Urothelium cell line (cell line): ENCODE measurements at regions not wholly inside any gene's neighbourhood (a gene's known extent, or its start where the extent isn't known, plus 50 kb on each side); places are given as distances from the start of the nearest gene placed in this dataset.
"Not testable (repeated sequence)": the region's sequence is repeated elsewhere in the genome, so short reads cannot be mapped to it uniquely, and the experiment has no call there.

Experiments used
- DNase-seq: peaks from one replicate; pipeline ENCODE4 v3.0.0; 2011; ENCODE audit warnings: low spot score, mixed read lengths
- FAIRE-seq: peaks from 2 replicates; lab custom pipeline; 2011; peaks lifted over from hg19 to GRCh38; lab: Jason Lieb, UNC

DNA sequence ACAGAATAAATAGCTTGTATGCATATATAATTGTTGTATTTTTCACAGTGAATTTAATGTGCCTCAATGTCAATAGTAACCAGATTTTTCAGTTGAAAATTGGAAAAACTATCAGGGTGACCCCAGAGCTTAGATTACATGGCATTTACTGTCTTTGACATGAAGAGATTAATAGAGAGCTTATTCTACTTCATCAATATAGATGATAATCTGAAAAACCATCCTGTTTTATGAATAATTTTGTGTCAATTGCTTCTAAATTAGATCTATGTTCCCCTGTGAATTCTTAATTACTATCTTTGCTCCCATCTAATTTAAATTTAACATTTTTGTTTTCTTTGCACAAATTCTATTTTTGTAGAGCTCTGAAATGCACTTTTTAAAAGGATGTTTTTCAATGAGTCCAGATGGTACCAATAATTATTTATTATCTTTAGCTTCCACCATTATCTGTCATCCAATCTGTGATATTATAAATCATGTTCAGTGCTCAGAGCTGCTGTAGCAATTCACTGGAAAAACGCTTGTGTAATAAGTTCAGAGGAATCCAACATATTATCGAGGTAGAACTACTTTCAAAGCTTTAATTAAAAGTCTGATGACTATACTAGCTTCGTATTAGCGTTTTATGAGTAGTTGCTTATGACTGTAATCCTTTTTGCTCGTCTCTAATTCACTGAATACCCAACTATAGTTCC lies 291.4 kb downstream of the JRKL start:
- DNase-seq (no peak), FAIRE-seq (no peak)

DNA sequence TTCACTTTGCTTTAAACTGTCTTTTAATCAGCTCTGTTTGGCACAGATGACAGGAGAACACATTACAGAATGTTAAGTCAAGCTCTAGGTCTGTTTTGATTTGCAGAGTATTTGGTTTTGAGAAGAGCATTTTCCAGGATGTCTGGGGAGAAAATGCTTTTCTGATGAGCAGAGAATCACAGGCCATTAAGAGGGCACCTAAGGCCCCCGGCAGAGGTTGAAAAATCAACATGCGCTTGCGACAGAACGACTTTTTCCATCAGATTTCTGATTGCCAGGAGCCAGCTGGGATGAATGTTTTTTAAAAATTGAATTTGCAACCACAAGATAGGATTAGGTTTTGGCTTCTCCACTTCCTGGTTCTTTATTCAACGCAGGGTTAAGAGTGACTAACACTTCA lies 304.5 kb downstream of the JRKL start:
- DNase-seq (no peak), FAIRE-seq (no peak)

DNA sequence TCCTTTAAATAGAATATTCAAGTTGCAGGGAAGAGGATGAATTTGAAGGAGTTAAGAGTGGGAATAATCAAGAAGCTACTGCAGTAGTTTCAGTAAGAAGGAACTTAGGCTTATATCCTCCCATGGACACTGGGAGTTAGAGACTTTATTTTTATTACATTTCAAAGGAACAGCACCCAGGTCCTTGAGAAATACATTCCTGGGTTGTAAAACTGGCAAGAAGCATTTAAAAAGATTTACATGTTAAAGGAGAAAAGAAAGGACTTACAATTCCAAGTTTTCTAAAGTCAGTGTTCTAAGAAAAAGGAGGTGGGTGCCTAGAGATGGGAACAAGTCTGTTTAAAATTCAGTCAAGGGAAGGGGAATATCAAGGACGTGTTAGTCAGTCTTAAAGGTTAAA lies 306.9 kb downstream of the JRKL start:
- FAIRE-seq (no peak), DNase-seq (no peak)

DNA sequence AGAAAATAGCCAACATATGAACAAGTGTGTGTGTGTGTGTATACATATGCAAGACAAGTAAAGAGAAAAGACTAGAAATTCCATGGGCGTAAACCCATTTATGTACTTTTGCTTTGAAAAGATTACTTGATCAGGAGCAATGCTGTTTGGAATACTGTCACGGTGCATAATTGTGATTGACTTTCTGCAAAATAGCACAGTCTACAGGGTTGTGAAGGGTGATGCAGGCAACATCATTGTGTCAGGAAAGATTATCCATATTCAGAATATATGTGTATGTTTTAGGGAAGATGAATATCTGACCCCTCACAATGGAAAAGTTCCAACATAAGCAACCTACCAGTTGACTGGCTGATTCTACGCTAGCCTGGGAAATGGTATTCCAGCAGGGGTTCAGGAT lies 307.7 kb downstream of the JRKL start:
- FAIRE-seq (no peak), DNase-seq (no peak)

DNA sequence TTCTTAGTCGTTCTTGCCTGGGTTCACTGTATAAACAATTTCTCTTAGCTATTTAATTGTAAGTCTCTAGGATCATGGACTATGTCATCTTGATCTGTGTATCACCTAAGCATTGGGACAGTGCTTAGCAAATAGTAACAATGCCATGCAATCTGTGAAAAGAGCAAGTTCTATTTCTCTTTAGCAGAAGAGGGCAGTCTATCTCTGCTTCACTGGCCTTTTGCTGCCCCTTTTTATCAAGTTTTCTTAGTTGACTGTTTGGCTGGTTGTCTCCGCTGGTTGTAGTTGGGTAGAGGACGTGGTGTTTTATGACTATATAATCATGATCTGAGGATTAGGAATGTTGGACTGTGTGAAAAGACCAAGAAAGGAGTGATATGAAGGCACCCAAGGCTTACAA lies 315.0 kb downstream of the JRKL start:
- FAIRE-seq (no peak), DNase-seq (no peak)

DNA sequence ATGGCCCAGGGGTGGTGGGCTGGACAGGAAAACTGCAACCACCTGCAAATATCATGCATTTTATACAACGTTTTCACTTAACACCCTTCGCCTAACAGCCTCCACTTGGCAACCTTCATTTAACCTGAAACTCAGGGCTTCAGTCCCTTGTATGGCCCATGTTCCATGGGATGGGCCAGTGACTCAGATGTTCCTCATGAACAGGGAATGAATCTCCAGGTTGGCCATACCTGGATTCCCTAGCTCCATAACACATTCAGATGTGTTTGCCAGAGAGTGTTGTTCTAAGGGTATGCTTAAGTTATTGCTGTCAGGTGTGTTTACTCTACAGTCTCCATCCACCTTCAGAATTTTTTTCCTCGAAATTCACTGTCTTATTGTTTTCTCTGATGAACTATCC lies 316.9 kb downstream of the JRKL start:
- DNase-seq (no peak), FAIRE-seq (no peak)

DNA sequence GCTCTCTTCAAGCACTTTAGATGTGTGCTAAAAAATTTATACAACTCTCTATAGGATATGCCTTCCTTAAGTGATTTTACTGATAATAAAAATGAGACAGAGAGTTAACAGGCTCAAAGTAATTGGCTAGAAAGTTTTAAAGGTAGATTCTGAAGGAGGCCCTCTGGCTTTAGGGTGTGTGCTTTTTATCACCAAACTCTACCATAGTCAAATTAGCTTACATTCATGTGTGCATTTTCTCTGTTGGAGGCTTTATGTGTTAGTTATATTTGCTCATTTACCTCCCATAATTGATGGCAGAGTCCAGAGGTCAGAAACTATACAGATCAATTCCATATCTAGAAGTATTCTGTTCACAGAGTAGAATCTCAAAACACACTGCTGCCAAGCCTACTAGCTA lies 317.5 kb downstream of the JRKL start:
- no peak for FAIRE-seq

DNA sequence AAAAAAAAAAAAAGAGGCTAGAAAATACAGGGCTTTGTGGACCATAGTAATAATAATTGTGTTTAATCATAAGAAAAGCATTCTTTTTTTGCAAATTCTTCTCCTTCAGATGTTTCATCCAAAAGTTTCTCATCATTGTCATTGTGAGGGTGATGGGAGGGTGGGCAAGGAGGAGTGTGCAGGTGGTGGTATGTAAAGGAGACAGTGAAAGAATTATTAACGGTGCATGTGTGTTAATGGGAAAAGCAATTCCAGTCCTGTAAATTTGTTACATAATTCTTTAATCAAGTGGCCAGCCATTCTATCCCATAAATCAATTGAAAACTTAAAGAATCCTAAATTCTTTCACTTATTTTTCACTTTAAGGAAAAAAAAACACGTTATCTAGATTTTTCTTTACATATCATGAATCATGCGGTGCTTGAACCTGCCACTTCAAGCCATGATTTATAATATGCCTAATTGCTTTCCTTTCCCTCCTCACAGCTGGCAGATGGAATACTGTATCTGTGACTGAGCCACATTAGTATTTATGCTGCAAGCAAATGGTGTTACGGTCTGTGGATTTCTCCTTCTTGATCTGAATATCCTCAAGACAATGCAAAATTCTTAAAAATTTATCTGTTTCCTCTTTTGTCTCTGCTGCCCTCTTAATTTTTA lies 318.5 kb downstream of the JRKL start:
- no peak for DNase-seq
- no peak for FAIRE-seq

More for the DNA sequence above, 317.5 kb downstream of the JRKL start:
- no peak for DNase-seq

DNA sequence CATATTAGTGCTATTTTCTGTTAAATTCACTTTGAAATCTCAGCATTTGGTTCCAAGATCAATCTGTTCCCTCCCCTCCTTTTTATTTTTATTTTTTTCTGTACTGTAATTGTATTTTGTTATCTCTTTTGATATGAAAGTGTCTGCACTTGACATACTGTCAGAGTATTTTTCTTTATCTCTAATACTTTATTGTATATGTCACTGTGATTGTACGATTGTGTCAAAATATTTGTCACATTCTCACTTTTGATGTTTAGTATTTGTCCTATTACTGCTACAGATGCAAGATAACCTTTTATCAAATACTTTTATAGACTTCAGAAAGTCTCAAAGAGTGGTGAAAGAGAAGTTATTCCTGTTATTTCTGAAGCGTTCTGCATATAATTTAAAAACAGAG lies 323.5 kb downstream of the JRKL start:
- FAIRE-seq (no peak), DNase-seq (no peak)

DNA sequence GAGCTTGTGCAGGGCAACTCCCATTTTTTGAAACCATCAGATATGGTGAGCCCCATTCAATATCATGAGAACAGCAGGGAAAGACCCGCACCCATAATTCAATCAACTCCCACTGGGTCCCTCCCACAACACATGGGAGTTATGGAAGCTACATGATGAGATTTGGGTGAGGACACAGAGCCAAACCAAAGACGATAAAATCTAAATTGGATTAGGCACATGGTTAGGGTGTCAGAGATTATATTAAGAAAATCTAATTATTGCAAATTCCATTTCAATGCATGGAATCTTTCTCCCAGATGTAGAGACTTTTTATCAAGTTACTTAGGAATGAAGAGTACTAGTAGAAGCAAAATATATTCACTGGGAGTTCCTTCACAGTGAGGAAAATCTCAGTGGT lies 324.9 kb downstream of the JRKL start:
- no peak for DNase-seq
- FAIRE-seq: no peak

DNA sequence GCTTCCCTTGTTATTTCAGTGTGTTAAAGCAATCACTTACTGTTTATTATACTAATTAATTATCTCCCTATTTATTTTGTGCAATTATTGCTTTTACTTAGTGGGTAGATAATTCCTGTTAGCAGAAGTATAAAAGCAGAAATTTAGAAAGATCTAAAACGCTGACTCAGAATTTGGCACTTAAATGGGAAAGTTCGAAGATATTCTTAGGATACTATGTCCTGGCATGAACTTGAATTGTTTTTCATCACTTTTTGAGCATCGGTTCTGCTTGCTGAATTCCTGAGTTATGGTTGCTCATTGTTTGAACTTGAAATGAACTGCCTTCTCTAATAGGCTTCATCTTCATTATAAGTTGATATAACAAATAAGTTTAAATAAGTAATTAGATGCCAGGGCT lies 325.4 kb downstream of the JRKL start:
- DNase-seq (no peak), FAIRE-seq (no peak)

DNA sequence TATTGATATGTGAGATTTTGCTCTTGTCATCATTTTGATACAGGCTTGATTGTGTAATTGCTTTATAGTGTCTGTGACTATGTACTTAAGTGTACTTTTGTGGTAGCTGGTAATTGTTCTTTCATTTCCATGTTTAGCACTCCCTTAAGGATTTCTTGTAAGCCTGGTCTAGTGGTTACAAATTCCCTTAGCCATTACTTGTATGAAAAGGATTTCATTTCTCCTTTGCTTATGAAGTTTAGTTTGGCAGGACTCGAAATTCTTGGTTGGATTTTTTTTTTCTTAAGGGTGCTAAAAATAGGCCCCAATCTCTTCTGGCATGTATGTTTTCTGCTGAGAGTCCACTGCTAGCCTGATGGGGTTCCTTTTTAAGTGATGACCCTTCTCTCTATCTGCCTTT lies 346.8 kb downstream of the JRKL start:
- DNase-seq (no peak), FAIRE-seq (no peak)

DNA sequence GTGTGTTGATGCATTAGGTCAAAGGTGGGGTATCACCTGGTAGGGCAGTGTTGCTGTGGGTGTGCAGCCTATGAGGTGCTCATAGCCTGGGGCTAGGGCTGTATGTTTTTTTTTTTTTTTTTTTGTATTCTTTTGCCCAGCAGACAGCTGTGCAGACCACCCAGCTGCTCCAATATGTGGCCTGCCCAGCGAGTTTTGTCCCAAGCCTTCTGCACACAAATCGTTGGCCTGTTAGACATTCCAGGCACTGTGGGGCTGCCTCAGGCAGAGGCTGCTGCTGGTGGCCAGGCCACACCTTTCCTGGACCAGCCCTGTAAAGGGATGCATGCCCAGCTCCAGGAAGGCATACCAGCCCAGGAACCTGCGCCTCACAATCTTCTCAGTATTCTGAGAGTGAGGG lies 348.5 kb downstream of the JRKL start:
- DNase-seq (no peak), FAIRE-seq (no peak)

DNA sequence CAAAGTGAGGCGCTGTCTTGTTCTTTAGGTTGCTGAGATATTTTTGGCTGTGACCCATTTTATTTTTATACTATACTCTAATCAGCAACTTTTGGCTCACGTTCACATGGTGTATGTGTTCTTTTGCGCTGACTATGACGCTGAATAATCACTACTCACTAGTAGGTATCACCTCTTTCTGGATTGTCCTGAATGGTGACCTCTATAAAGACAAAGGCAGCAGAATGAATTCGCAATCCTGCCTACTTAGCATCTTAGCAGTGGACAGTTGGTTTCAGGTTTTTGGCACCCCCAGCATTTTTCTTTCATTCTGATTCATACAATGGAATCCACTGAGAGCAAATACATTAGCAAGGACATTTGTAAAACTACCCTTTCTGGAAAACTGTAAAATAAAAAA lies 351.3 kb downstream of the JRKL start:
- FAIRE-seq: no peak
- DNase-seq: no peak

DNA sequence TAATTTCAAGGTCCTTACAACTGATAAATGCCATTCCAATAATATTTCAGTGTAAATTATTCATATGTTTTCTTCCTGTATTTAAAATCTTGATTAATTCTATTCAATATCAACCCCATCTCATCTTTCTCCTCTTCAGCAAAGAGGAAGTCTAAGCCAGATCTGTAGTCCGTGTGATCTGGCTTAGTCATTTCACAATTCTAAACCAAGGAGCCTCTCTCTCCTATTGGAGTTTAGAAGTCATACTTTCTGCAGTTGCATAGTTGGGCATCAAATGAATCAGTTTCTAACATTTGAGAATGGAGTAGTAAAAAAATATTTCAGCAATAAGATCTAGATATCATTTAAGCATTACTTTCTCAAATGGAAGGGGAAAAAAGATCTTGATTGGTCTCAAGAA lies 354.9 kb downstream of the JRKL start:
- DNase-seq (no peak), FAIRE-seq (no peak)

DNA sequence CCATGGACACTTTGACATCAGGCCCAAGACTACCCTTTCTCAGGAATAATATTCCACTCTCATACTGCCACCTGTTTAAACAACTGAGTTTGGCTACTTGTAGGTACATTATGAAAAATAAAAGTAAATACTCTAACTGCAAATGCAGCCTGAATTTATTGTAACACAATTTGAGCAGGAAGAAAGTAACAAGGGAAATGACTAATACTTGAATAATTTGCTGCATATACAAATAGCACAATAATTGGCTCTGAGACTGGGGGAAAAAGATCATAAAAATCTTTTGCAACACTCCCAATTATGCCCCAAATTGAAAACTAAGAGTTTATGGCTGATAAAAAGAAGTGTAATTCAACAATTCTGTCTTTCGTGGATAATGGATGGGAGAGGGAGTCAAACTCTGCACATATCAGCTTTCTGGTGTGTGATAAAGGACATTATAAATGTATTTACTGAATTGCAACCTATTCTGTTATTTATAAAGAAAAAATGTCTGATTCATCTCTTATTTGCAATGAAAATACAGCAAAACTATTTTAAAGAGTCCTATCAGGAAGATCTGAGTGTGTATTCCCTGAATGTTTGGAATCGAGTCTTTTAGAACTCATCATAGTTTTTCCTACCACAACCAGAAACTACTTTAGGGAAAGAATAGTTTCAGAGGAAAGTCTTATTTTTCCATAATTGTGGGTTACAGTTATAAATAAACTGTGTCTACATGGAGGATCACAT lies 359.0 kb downstream of the JRKL start:
- FAIRE-seq (no peak), DNase-seq (no peak)

DNA sequence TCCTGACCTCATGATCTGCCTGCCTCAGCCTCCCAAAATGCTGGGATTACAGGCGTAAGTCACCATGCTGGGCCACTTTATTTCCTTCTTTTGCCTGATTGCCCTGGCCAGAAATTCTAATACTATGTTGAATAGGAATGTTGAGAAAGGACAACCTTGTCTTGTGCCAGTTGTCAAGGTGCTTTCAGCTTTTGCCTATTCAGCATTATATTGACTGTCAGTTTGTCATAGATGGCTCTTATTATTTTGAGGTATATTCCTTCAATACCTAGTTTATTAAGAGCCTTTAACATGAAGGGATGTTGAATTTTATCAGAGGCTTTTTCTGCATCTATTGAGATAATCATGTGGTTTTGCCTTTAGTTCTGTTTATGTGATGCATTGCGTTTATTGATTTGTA lies 362.0 kb downstream of the JRKL start:
- not testable (repeated sequence) for FAIRE-seq, DNase-seq

DNA sequence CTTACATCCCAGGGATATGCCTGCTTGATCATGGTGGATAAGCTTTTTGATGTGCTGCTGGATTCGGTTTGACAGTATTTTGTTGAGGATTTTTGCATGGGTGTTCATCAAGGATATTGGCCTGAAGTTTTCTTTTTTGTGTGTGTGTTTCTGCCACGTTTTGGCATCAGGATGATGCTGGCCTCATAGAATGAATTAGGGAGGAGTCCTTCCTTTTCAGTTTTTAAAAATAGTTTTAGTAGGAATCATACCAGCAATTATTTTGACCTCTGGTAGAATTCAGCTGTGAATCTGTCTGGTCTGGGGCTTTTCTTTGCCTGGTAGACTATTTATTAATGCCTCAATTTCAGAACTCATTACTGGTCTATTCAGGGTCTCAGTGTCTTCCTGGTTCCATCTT lies 362.4 kb downstream of the JRKL start:
- FAIRE-seq (no peak), DNase-seq (no peak)

DNA sequence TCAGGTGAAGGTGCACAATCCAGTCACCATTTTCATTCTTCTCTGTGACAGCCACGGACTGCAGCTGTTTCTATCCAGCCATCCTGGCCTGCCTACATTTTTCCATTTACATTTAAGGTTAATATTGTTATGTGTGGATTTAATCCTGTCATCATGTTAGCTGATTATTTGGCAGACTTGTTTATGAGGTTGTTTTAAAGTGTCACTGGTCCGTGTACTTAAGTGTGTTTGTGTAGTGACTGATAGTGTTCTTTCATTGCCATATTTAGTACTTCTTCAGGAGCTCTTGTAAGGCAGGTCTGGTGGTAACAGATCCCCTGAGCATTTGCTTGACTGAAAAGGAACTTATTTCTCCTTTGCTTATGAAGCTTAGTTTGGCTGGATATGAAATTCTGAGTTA lies 364.2 kb downstream of the JRKL start:
- FAIRE-seq (no peak), DNase-seq (no peak)

DNA sequence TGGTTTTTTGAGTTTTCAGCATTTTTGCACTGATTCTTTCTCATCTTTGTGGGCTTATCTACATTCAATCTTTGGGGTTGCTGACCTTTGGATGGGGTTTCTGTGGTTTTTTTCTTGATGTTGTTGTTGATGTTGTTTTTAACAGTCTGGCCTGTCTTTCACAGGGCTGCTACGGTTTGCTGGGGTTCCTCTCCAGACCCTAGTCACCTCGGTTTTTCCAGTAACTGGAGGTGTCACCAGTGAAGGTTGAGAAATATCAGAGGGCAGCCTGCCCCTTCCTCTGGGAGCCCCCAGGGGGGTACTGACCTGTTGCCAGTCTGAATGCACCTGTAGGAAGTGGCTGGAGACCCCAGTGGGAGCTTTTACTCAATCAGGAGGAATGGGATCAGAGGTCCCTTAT lies 365.4 kb downstream of the JRKL start:
- DNase-seq (no peak), FAIRE-seq (no peak)

DNA sequence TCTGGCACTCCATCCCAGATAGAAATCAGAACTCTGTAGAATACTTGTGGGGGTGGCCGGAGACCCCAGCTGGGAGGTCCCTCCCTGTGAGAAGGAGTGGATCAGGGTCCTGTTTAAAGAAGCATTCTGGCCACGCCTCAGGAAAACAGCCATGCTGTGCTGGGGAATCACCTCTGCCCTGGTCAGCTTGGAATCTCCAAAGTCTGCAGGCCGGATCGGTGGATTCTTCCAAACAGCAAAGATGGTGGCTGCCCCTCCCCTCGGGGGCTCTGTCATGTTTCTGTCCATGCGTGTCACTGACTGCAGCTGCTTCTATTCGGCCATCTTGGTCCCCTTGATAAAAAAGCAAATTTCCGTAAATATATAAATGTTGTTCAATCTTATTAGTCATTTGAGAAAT lies 365.9 kb downstream of the JRKL start:
- no peak for DNase-seq
- no peak for FAIRE-seq

DNA sequence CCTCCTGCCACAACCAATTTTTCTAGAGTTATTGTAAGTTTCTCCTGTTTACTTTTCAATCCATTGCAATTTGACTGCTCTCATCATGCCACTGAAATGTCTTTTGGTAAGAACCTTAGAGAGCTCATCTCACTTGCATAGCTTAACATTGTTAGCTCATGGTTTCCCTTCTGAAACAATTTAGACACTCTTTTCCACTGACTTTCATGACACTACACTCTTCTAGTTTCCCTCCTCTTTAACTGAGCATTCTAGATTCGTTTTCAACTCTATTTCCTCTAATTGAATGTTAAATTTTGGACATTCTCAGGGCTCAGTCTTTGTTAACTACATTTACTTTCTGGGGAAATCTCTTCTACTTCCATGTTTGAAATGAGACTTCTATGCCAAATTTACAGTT lies 369.1 kb downstream of the JRKL start:
- no peak for FAIRE-seq
- no peak for DNase-seq
